HEK293 (cell line): ENCODE measurements at regions not wholly inside any gene's neighbourhood (a gene's known extent, or its start where the extent isn't known, plus 50 kb on each side); places are given as distances from the start of the nearest gene placed in this dataset.

ENCODE experiments used
- CTCF ChIA-PET: fragments of 350-600 bp; formaldehyde crosslinking; extraction: SDS; loops from one replicate; lab custom pipeline; 2021; ENCODE audit warnings: antibody characterized with exemption; lab: Yijun Ruan, JAX
- POLR2A ChIA-PET: fragments of 300-600 bp; formaldehyde crosslinking; extraction: SDS; loops from one replicate; lab custom pipeline; 2020; ENCODE audit warnings: antibody characterized with exemption, inconsistent platforms; lab: Yijun Ruan, JAX
- H3K27ac ChIP-seq: fragments of 200-500 bp; sonication (Bioruptor generic); 2 replicates; pipeline ENCODE4 v1.5.1; 2014; ENCODE audit warnings: low read depth, low read length, control low read depth, inconsistent platforms; ENCODE audit errors: extremely low read depth
- H3K36me3 ChIP-seq, 2 experiments: fragments of 200-500 bp in 1 of 2; sonication (Bioruptor generic) in 1 of 2; 1 replicate in 1 of 2; 2 replicates in 1 of 2; pipeline ENCODE4 v1.5.1; 2014 to 2017; ENCODE audit warnings: inconsistent platforms in 2 of 2, low read length in 2 of 2; ENCODE audit not compliant: control insufficient read depth in 2 of 2, insufficient read depth in 1 of 2
- H3K4me1 ChIP-seq: fragments of 200-500 bp; sonication (Bioruptor generic); 2 replicates; pipeline ENCODE4 v1.5.1; 2014; ENCODE audit warnings: mild to moderate bottlenecking, low read length, inconsistent platforms; ENCODE audit not compliant: control insufficient read depth, insufficient read depth
- H3K4me3 ChIP-seq: 2 replicates; pipeline ENCODE4 v1.5.1; 2011; ENCODE audit warnings: low read depth, mild to moderate bottlenecking, control low read depth, low read length, moderate library complexity
- H3K9me3 ChIP-seq: fragments of 200-500 bp; sonication (Bioruptor generic); 2 replicates; pipeline ENCODE4 v1.5.1; 2014; ENCODE audit warnings: low read depth, low read length, inconsistent platforms; ENCODE audit not compliant: control insufficient read depth, insufficient read depth
- IKZF3 ChIP-seq: fragments of 450-650 bp; IDR thresholded peaks from 2 replicates; pipeline ENCODE4 v1.5.0; 2018; ENCODE audit warnings: missing biosample characterization, mild to moderate bottlenecking, missing genetic modification characterization, moderate library complexity
- SETDB1 ChIP-seq: IDR thresholded peaks from one replicate; pipeline ENCODE4 v1.6.1; 2017; ENCODE audit warnings: mild to moderate bottlenecking, low read length, moderate library complexity, mixed read lengths; ENCODE audit not compliant: insufficient read length
- YY2 ChIP-seq: fragments of 450-650 bp; formaldehyde crosslinking; IDR thresholded peaks from 2 replicates; pipeline ENCODE4 v1.5.1; 2016; ENCODE audit warnings: missing biosample characterization, missing genetic modification characterization
- ZBTB11 ChIP-seq: fragments of 450-650 bp; formaldehyde crosslinking; conservative IDR thresholded peaks from 2 replicates; pipeline ENCODE4 v1.5.1; 2016; ENCODE audit warnings: low read depth, missing biosample characterization, missing genetic modification characterization
- ZBTB17 ChIP-seq: fragments of 450-650 bp; formaldehyde crosslinking; IDR thresholded peaks from 2 replicates; pipeline ENCODE4 v1.5.1; 2016; ENCODE audit warnings: missing biosample characterization, missing genetic modification characterization
- ZNF133 ChIP-seq: fragments of 450-650 bp; formaldehyde crosslinking; IDR thresholded peaks from 2 replicates; pipeline ENCODE4 v1.5.1; 2016; ENCODE audit warnings: missing biosample characterization, missing genetic modification characterization
- ZNF138 ChIP-seq: fragments of 450-650 bp; formaldehyde crosslinking; IDR thresholded peaks from 2 replicates; pipeline ENCODE4 v1.5.1; 2016; ENCODE audit warnings: missing biosample characterization, missing genetic modification characterization, borderline replicate concordance
- ZNF202 ChIP-seq: fragments of 450-650 bp; formaldehyde crosslinking; IDR thresholded peaks from 2 replicates; pipeline ENCODE4 v1.5.1; 2016; ENCODE audit warnings: missing biosample characterization, missing genetic modification characterization, borderline replicate concordance
- ZNF24 ChIP-seq: fragments of 450-650 bp; formaldehyde crosslinking; IDR thresholded peaks from 2 replicates; pipeline ENCODE4 v1.5.1; 2016; ENCODE audit warnings: missing biosample characterization, missing genetic modification characterization
- ZNF274 ChIP-seq, 2 experiments: fragments of 200-500 bp in 1 of 2; fragments of 450-650 bp in 1 of 2; sonication (Bioruptor generic) in 1 of 2; formaldehyde crosslinking in 1 of 2; IDR thresholded peaks; 2 replicates each; pipeline versions ENCODE4 v1.5.1 to v1.6.1; 2014 to 2016; ENCODE audit warnings: borderline replicate concordance in 1 of 2, inconsistent platforms in 1 of 2, low read length in 1 of 2, missing biosample characterization in 1 of 2, missing genetic modification characterization in 1 of 2
- ZNF292 ChIP-seq: fragments of 450-650 bp; formaldehyde crosslinking; IDR thresholded peaks from 2 replicates; pipeline ENCODE4 v1.5.1; 2016; ENCODE audit warnings: low read depth, missing biosample characterization, missing genetic modification characterization, borderline replicate concordance
- ZNF366 ChIP-seq: fragments of 450-650 bp; formaldehyde crosslinking; conservative IDR thresholded peaks from 2 replicates; pipeline ENCODE4 v1.5.1; 2016; ENCODE audit warnings: missing biosample characterization, missing genetic modification characterization
- ZNF391 ChIP-seq: fragments of 450-650 bp; formaldehyde crosslinking; IDR thresholded peaks from 2 replicates; pipeline ENCODE4 v1.5.1; 2016; ENCODE audit warnings: low read depth, missing biosample characterization, missing genetic modification characterization, borderline replicate concordance
- ZNF48 ChIP-seq: fragments of 450-650 bp; formaldehyde crosslinking; IDR thresholded peaks from 2 replicates; pipeline ENCODE4 v1.5.1; 2016; ENCODE audit warnings: missing biosample characterization, missing genetic modification characterization
- ZNF521 ChIP-seq: fragments of 450-650 bp; formaldehyde crosslinking; IDR thresholded peaks from 2 replicates; pipeline ENCODE4 v1.5.1; 2017; ENCODE audit warnings: missing biosample characterization, mild to moderate bottlenecking, missing genetic modification characterization
- ZNF549 ChIP-seq: fragments of 450-650 bp; IDR thresholded peaks from 2 replicates; pipeline ENCODE4 v1.5.1; 2018; ENCODE audit warnings: missing biosample characterization, missing genetic modification characterization, mild to moderate bottlenecking, inconsistent platforms, moderate library complexity
- ZNF585B ChIP-seq: fragments of 450-650 bp; formaldehyde crosslinking; IDR thresholded peaks from 2 replicates; pipeline ENCODE4 v1.5.1; 2016; ENCODE audit warnings: missing biosample characterization, missing genetic modification characterization
- ZNF610 ChIP-seq: fragments of 450-650 bp; formaldehyde crosslinking; IDR thresholded peaks from 2 replicates; pipeline ENCODE4 v1.5.1; 2016; ENCODE audit warnings: missing biosample characterization, missing genetic modification characterization, borderline replicate concordance
- ZNF623 ChIP-seq: fragments of 450-650 bp; formaldehyde crosslinking; IDR thresholded peaks from 2 replicates; pipeline ENCODE4 v1.5.1; 2016; ENCODE audit warnings: missing biosample characterization, missing genetic modification characterization
- ZNF629 ChIP-seq: fragments of 450-650 bp; formaldehyde crosslinking; IDR thresholded peaks from 2 replicates; pipeline ENCODE4 v1.5.1; 2017; ENCODE audit warnings: missing biosample characterization, missing genetic modification characterization
- ZNF654 ChIP-seq: fragments of 450-650 bp; formaldehyde crosslinking; IDR thresholded peaks from 2 replicates; pipeline ENCODE4 v1.5.1; 2016; ENCODE audit warnings: low read depth, missing biosample characterization, missing genetic modification characterization
- ZNF776 ChIP-seq: fragments of 450-650 bp; formaldehyde crosslinking; IDR thresholded peaks from 2 replicates; pipeline ENCODE4 v1.5.0; 2017; ENCODE audit warnings: missing biosample characterization, missing genetic modification characterization, borderline replicate concordance
- ZSCAN30 ChIP-seq: fragments of 450-650 bp; IDR thresholded peaks from 2 replicates; pipeline ENCODE4 v1.5.1; 2018; ENCODE audit warnings: missing biosample characterization, mild to moderate bottlenecking, missing genetic modification characterization, moderate library complexity
- TF ChIP-seq, protein P1 (sequence below): fragments of 450-650 bp; formaldehyde crosslinking; IDR thresholded peaks from 2 replicates; pipeline ENCODE4 v1.5.1; 2016; ENCODE audit warnings: missing biosample characterization, missing genetic modification characterization

DNA sequence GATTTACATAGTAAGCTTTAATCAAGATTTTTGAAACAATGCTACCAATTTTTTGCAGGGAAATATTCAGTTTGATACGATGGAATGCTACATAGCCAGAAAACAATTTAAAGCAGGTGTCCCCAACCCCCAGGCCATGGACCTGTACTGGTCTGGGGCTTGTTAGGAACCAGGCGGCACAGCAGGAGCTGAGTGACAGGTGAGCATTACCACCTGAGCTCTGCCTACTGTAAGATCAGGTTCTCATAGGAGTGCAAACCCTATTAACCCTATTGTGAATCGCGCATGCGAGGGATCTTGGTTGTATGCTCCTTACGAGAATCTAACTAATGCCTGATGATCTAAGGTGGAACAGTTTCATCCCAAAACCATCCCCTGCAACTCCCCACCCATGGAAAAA lies 322.6 kb upstream of the NECTIN3 start (continued):
- TF ChIP-seq ZNF610 (tag by site-specific recombination) (no peak), SETDB1 (no peak), ZNF138 (no peak), YY2 (tag by site-specific recombination) (no peak), IKZF3 (tag by site-specific recombination) (no peak), ZBTB17 (no peak)

GRCh38 chr3:110750201-110750600 lies 321.4 kb upstream of the NECTIN3 start:
- no peaks in the 10 kb centered on the region for H3K36me3 ChIP-seq
- ChIA-PET CTCF (interaction anchor here (0.6 kb wide), 2 partner anchors 38 to 53 kb away, joined by 3 to 4 read pairs; no protein-coding TSS in a partner anchor), POLR2A (no interaction called here)
- H3K4me1 ChIP-seq: no peaks in the 10 kb centered on the region
- no peaks in the 10 kb centered on the region for H3K9me3 ChIP-seq
- H3K4me3 ChIP-seq: no peak overlapping the region
- H3K27ac ChIP-seq: no peak overlapping the region
- no peak for TF ChIP-seq ZNF366 (tag by site-specific recombination)
- no peak for TF ChIP-seq ZNF292 (tag by site-specific recombination)
- TF ChIP-seq, protein P1, sequence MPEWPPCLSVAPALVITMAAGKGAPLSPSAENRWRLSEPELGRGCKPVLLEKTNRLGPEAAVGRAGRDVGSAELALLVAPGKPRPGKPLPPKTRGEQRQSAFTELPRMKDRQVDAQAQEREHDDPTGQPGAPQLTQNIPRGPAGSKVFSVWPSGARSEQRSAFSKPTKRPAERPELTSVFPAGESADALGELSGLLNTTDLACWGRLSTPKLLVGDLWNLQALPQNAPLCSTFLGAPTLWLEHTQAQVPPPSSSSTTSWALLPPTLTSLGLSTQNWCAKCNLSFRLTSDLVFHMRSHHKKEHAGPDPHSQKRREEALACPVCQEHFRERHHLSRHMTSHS (tag by site-specific recombination): no peak
- no peak for TF ChIP-seq ZNF623 (tag by site-specific recombination)
- no peak for TF ChIP-seq ZBTB11 (tag by site-specific recombination)
- no peak for TF ChIP-seq ZSCAN30 (tag by site-specific recombination)
- no peak for TF ChIP-seq ZNF24
- TF ChIP-seq ZNF391: no peak
- no peak for TF ChIP-seq ZNF629 (tag by site-specific recombination)
- TF ChIP-seq ZNF202: no peak
- no peak for TF ChIP-seq ZNF654 (tag by site-specific recombination)
- no peak for TF ChIP-seq ZNF133 (tag by site-specific recombination)

DNA sequence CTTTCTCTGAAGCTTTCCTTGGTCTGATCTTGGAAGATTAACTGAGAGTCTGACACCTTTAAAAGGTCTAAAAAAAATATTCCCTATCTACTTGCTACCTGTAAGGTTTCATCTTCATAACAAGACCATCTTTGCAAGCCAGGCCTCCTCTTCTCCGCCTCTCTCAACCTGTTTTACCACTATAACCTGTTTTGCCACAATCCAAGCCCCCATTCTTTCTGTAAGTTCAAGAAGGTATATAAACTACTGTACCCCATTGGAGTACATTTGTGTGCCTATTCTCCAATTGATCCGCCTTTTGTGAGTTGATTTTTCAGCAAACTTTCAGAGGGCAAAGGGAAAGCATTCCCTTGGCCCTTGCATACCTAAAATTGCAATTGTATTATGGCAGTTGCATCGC lies 319.3 kb upstream of the NECTIN3 start:
- Histone ChIP-seq H3K27ac (no peak overlapping the region), H3K9me3 (no peaks in the 10 kb centered on the region), H3K36me3 (no peaks in the 10 kb centered on the region), H3K4me1 (no peaks in the 10 kb centered on the region), H3K4me3 (no peak overlapping the region)
- TF ChIP-seq ZNF549 (tag by site-specific recombination): no peak
- TF ChIP-seq ZNF521 (tag by site-specific recombination): no peak
- no peak for TF ChIP-seq ZNF585B (tag by site-specific recombination)
- TF ChIP-seq ZNF274 (IDR thresholded peaks at IDR 0.05; ENCODE audit: low read length): no peak
- no peak for TF ChIP-seq ZNF274 (tag by site-specific recombination; IDR thresholded peaks at IDR 0.05; ENCODE audit: borderline replicate concordance)
- TF ChIP-seq ZNF48 (tag by site-specific recombination): no peak
- TF ChIP-seq SETDB1: no peak
- TF ChIP-seq ZNF776 (tag by site-specific recombination): no peak
- CTCF ChIA-PET: no interaction called here
- POLR2A ChIA-PET: no interaction called here
